Peyer's patch (tissue), 4 donors: ENCODE measurements at regions not wholly inside any gene's neighbourhood (a gene's known extent, or its start where the extent isn't known, plus 50 kb on each side); places are given as distances from the start of the nearest gene placed in this dataset.

Source experiments
- DNase-seq, 3 donors: peaks; one replicate each; pipeline ENCODE4 v3.0.0-alpha.2; 2017 to 2019
- H3K27ac ChIP-seq, 4 donors: fragments of 200-600 bp; sonication (generic); one replicate each; pipeline ENCODE4 v1.5.1; 2016 to 2019
- H3K27me3 ChIP-seq, 2 donors: fragments of 200-600 bp; sonication (generic); one replicate each; pipeline ENCODE4 v1.5.1; 2019
- H3K36me3 ChIP-seq, 3 donors: fragments of 200-600 bp; sonication (generic); one replicate each; pipeline ENCODE4 v1.5.1; 2016 to 2019
- H3K4me1 ChIP-seq, 4 donors: fragments of 200-600 bp; sonication (generic); one replicate each; pipeline ENCODE4 v1.5.1; 2016 to 2019
- H3K4me3 ChIP-seq, 4 donors: fragments of 200-600 bp; sonication (generic); 1 replicate in 3 of 4; 2 replicates in 1 of 4; pipeline ENCODE4 v1.5.1; 2016 to 2019; ENCODE audit warnings: mild to moderate bottlenecking in 1 of 4
- H3K9me3 ChIP-seq, 4 donors: fragments of 200-600 bp; sonication (generic); one replicate each; pipeline ENCODE4 v1.5.1; 2016 to 2019; ENCODE audit warnings: mild to moderate bottlenecking in 1 of 4
- POLR2A ChIP-seq, 2 donors: fragments of 450-650 bp; IDR thresholded peaks; one replicate each; pipeline ENCODE4 v1.5.1; 2017; ENCODE audit warnings: antibody characterized with exemption in 2 of 2, mild to moderate bottlenecking in 2 of 2, moderate library complexity in 2 of 2
- TF ChIP-seq, protein P1 (sequence below), 6 experiments: fragments of 450-650 bp in 4 of 6; fragments of 200-600 bp in 2 of 6; sonication (generic) in 1 of 6; IDR thresholded peaks; one replicate each; pipeline ENCODE4 v1.5.1; 2017 to 2019; ENCODE audit warnings: antibody characterized with exemption in 6 of 6, mild to moderate bottlenecking in 3 of 6, moderate library complexity in 1 of 6

DNA sequence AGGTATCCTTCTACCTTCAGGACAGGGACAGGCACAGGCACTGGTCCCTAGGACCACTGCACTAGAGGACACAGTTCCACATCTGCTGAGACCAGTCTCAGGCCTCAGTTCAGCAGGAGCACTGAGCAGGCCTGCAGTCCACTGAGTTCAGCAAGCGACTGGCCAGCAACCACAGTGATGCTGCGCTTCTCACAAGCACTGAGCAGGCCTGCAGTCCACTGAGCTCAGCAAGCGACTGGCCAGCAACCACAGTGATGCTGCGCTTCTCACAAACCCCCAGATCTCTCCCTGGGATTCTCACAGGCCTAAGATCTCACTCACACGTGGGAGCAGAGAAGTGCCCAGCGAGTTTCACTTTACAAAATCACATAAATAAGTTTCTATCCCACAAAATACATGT is 140.6 kb downstream of the IRS2 start:
- TF ChIP-seq, protein P1, sequence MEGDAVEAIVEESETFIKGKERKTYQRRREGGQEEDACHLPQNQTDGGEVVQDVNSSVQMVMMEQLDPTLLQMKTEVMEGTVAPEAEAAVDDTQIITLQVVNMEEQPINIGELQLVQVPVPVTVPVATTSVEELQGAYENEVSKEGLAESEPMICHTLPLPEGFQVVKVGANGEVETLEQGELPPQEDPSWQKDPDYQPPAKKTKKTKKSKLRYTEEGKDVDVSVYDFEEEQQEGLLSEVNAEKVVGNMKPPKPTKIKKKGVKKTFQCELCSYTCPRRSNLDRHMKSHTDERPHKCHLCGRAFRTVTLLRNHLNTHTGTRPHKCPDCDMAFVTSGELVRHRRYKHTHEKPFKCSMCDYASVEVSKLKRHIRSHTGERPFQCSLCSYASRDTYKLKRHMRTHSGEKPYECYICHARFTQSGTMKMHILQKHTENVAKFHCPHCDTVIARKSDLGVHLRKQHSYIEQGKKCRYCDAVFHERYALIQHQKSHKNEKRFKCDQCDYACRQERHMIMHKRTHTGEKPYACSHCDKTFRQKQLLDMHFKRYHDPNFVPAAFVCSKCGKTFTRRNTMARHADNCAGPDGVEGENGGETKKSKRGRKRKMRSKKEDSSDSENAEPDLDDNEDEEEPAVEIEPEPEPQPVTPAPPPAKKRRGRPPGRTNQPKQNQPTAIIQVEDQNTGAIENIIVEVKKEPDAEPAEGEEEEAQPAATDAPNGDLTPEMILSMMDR (IDR thresholded peaks at IDR 0.05), result no peak
- no peaks in the 10 kb centered on the region for H3K27me3 ChIP-seq
- H3K36me3 ChIP-seq, result no peaks in the 10 kb centered on the region
- no peaks in the 10 kb centered on the region for H3K4me1 ChIP-seq
- DNase-seq, result no peak
- peak overlapping the region in 1 of 4 donors; percentile 25 for H3K27ac ChIP-seq
- H3K9me3 ChIP-seq, result peaks cover 0 to 4% (median 0%) of the 10 kb centered on the region in 4 donors
- H3K4me3 ChIP-seq, result no peak overlapping the region

- Histone ChIP-seq H3K27ac (no peak overlapping the region), H3K4me3 (no peak overlapping the region), H3K4me1 (no peaks in the 10 kb centered on the region), H3K36me3 (no peaks in the 10 kb centered on the region), H3K9me3 (peaks cover 0 to 10% (median 3%) of the 10 kb centered on the region in 4 donors), H3K27me3 (no peaks in the 10 kb centered on the region)
- no peak for TF ChIP-seq POLR2A (IDR thresholded peaks at IDR 0.05)
- TF ChIP-seq, protein P1 (IDR thresholded peaks at IDR 0.05), result no peak
- no peak for DNase-seq
Measured at GRCh38 chr13:109644956-109645355, 141.4 kb downstream of the IRS2 start.

DNA sequence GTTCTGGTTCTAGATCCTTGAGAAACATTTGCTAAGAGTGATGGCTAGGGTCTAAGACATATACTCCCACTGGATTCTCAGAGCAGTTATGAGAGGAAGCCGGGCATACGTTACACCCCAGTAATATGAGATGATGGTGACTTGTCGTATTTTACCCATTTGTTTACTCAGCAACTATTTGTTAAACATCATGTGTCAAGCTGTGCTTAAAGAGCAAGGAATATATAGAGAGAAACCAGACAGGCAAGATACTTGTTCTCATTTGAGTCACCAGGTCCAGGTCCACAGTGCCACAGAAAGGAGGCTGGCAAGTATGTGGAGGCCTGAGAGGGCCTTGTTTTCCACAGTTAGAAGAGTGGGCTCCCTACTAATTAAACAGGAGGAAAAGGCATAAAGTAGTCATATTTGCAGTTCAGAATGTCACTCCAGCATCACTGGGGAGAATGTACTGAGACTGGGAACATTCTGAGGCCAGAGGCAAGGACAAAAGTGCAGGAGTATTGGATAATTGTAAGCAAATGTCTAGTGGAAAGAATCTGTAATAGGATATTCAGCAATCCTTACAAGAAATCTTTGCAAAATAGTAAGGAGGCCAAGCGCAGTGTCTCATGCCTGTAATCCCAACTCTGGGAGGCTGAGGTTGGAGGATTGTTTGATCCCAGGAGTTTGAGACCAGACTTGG is 142.2 kb downstream of the IRS2 start:
- Histone ChIP-seq H3K36me3 (no peaks in the 10 kb centered on the region), H3K27me3 (no peaks in the 10 kb centered on the region), H3K27ac (no peak overlapping the region), H3K4me3 (no peak overlapping the region), H3K4me1 (no peaks in the 10 kb centered on the region), H3K9me3 (peaks cover 0 to 10% (median 3%) of the 10 kb centered on the region in 4 donors)
- DNase-seq, result no peak
- TF ChIP-seq, protein P1 (IDR thresholded peaks at IDR 0.05), result no peak
- no peak for TF ChIP-seq POLR2A (IDR thresholded peaks at IDR 0.05)

DNA sequence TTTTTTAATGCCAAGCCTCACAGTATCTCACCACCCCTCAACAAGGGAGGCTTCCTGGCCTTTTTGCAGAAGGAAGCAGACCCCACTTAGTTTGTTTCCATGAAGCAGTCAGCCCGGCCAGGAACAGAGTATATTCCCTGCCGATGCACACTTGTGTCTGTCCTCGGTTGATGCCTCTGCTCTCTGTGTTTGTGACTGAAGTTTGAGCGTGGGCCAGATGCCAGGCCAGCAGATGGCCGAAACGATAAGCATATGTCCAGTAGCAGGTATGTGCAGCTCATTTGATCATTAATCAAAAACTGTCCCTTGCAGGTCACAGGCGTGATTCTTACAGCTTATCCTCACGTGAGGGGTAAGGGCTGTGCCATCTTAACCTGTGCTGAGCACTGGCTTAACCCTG is 144.0 kb downstream of the IRS2 start:
- Histone ChIP-seq H3K36me3 (no peaks in the 10 kb centered on the region), H3K27ac (no peak overlapping the region), H3K4me3 (no peak overlapping the region), H3K9me3 (peaks cover 0 to 13% (median 3%) of the 10 kb centered on the region in 4 donors), H3K27me3 (no peaks in the 10 kb centered on the region), H3K4me1 (no peaks in the 10 kb centered on the region)
- no peak for DNase-seq
- TF ChIP-seq, protein P1 (IDR thresholded peaks at IDR 0.05), result no peak
- no peak for TF ChIP-seq POLR2A (IDR thresholded peaks at IDR 0.05)

- TF ChIP-seq POLR2A (IDR thresholded peaks at IDR 0.05), result no peak
- TF ChIP-seq, protein P1 (IDR thresholded peaks at IDR 0.05), result no peak
- H3K36me3 ChIP-seq, result no peaks in the 10 kb centered on the region
- DNase-seq, result no peak
- no peaks in the 10 kb centered on the region for H3K4me1 ChIP-seq
- H3K9me3 ChIP-seq, result peaks cover 0 to 13% (median 3%) of the 10 kb centered on the region in 4 donors
- no peak overlapping the region for H3K27ac ChIP-seq
- H3K27me3 ChIP-seq, result no peaks in the 10 kb centered on the region
- H3K4me3 ChIP-seq, result no peak overlapping the region
Measured at GRCh38 chr13:109636736-109637135, 149.6 kb downstream of the IRS2 start.
